SK-N-MC (cell line): ENCODE measurements at regions not wholly inside any gene's neighbourhood (a gene's known extent, or its start where the extent isn't known, plus 50 kb on each side); places are given as distances from the start of the nearest gene placed in this dataset.

ENCODE experiments used
- DNase-seq: peaks from one replicate; pipeline ENCODE4 v3.0.0-alpha.2; 2011; ENCODE audit warnings: low read depth, low spot score
- H3K27ac ChIP-seq: fragments of 200-600 bp; sonication (generic); 2 replicates; pipeline ENCODE4 v1.5.1; 2016; ENCODE audit warnings: mixed run types
- H3K36me3 ChIP-seq: fragments of 200-600 bp; sonication (generic); 2 replicates; pipeline ENCODE4 v1.6.1; 2017; ENCODE audit warnings: antibody characterized with exemption, low read length, mixed read lengths; ENCODE audit not compliant: insufficient read depth
- H3K4me3 ChIP-seq: fragments of 200-600 bp; sonication (generic); 2 replicates; pipeline ENCODE4 v1.5.1; 2016
- H3K9ac ChIP-seq: fragments of 200-600 bp; sonication (generic); 2 replicates; pipeline ENCODE4 v1.8.0; 2017; ENCODE audit warnings: mixed run types, mixed read lengths; ENCODE audit not compliant: insufficient read length
- H3K9me3 ChIP-seq: fragments of 200-600 bp; sonication (generic); 2 replicates; pipeline ENCODE4 v1.6.1; 2017; ENCODE audit warnings: low read depth, mild to moderate bottlenecking, antibody characterized with exemption, low read length, moderate library complexity, mixed read lengths
- EZH2 ChIP-seq: fragments of 200-600 bp; sonication (generic); IDR thresholded peaks from one replicate; pipeline ENCODE4 v1.6.1; 2017; ENCODE audit warnings: antibody characterized with exemption
- FOXP2 ChIP-seq: optimal IDR thresholded peaks from 2 replicates; pipeline ENCODE3; 2011; ENCODE audit warnings: mild to moderate bottlenecking, moderate library complexity; ENCODE audit not compliant: insufficient read depth; ENCODE audit errors: extremely low read length, control extremely low read depth
- POLR2AphosphoS5 ChIP-seq: IDR thresholded peaks from 2 replicates; pipeline ENCODE4 v1.6.1; 2012; ENCODE audit warnings: mild to moderate bottlenecking, low read depth, low read length, borderline replicate concordance

DNA sequence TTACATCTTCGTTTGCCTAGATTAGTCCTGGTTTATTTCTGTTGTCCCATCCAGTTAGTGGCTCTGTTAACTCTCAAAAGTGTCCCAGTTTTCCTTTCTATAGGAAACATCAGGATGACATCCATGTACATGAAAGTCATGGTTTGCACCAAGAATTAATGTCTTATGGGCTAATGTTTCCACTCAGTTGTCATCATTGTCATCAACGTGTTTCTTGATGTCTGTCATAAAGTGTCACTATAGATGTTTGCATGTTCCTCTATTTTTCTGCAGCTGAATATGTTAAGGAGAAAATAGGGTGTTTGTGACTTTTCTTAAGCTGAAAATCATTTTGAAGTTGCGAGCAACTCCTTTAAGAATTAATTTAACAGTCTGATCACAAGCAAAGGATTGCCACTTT is 567.0 kb downstream of the TMEM114 start:
- DNase-seq: no peak
- Histone ChIP-seq H3K36me3 (no peaks in the 10 kb centered on the region), H3K9me3 (no peaks in the 10 kb centered on the region), H3K9ac (no peak overlapping the region), H3K27ac (no peak overlapping the region), H3K4me3 (no peak overlapping the region)
- TF ChIP-seq POLR2AphosphoS5: no peak
- no peak for TF ChIP-seq FOXP2
- TF ChIP-seq EZH2: no peak

DNA sequence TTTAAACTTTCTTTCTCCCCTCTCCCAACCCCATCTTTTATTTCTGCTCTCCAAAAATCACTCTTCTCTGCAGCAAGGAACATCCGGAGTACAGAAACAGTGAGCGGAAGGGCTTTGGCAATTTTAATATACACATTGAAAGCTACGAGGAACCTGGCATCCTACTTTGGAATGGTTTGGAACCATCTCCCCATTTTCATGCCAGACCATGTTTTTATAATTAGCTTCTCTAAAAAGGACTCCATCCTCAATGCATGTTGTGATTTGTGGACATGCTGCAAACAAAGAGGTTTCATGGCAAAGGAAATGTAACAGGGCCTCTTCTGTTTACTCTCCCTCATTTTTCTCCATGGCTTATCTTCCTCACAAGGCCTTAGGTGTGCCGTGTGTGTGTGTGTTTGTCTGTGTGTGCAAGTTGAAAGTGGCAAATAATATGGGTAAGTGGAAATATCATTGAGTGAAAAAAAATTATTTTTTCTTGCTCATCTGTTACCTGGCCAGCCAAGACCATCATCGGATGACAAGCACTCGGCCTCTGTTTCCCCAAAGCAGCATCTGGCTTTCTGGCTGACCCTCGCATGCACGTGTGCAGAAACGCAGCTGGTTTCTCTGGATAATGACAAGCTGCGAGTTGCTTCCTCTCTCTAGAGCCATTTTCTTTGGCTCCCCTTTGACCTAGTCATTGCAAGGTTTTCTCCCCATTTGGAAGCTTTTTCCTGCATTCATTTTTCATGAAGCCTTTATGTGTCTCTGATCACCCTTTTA is 585.0 kb downstream of the TMEM114 start:
- TF ChIP-seq POLR2AphosphoS5 (no peak), EZH2 (no peak), FOXP2 (no peak)
- Histone ChIP-seq H3K36me3 (no peaks in the 10 kb centered on the region), H3K9ac (no peak overlapping the region), H3K27ac (no peak overlapping the region), H3K9me3 (no peaks in the 10 kb centered on the region), H3K4me3 (no peak overlapping the region)
- no peak for DNase-seq

DNA sequence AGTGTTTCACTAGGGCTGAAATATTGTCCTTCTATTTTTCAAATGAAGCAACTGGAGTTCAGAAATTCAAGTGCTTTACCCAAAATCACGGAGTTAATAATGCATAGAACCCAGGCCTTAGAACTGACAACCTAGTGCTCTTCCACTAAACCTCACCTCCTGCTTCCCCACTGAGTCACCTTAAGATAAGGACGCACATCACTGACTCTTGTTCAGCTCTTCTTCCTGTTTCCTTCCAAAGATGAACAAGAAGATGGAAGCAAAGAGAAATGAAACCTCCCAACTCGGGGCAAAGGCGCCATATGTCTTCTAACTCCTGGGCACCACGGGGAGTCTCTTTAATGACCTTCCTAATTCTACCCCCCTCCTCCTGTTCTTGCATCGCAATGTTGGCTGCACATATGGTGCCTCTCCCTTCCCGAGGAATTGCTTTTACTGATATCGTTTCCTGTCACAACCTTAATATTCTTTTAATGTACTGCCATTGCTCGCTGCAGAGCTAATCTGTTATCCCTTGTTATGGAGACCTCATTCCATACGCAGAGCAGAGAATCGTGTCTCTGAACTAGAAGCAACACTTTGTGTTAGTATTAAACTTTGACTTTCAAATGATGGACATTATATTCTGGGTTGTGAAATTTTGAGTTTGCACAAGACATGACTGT is 591.4 kb downstream of the TMEM114 start:
- H3K4me3 ChIP-seq: no peak overlapping the region
- TF ChIP-seq EZH2 (no peak), POLR2AphosphoS5 (no peak), FOXP2 (no peak)
- H3K36me3 ChIP-seq: no peaks in the 10 kb centered on the region
- no peak for DNase-seq
- no peak overlapping the region for H3K9ac ChIP-seq
- no peak overlapping the region for H3K27ac ChIP-seq
- H3K9me3 ChIP-seq: no peaks in the 10 kb centered on the region

DNA sequence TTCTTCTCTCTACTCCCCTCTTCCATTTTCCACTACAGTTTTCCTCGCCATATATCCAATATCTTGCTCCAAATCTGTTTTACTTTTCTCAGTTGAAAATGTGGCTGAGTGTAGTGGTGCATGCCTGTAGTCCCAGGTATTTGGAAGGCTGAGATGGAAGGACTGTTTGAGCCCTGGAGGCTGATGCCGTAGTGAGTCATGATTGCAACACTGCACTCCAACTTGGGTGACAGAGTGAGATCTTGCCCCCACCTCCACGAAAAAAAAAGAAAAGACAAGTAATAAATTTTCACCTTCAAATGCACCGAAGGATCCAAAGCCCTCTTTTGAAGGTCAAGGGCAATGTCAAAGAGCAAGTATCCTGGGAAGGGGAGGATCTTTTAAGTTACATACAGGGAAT is 592.3 kb downstream of the TMEM114 start:
- Histone ChIP-seq H3K9ac (no peak overlapping the region), H3K4me3 (no peak overlapping the region), H3K9me3 (no peaks in the 10 kb centered on the region), H3K36me3 (no peaks in the 10 kb centered on the region), H3K27ac (no peak overlapping the region)
- no peak for TF ChIP-seq EZH2
- TF ChIP-seq FOXP2: no peak
- no peak for TF ChIP-seq POLR2AphosphoS5
- no peak for DNase-seq

DNA sequence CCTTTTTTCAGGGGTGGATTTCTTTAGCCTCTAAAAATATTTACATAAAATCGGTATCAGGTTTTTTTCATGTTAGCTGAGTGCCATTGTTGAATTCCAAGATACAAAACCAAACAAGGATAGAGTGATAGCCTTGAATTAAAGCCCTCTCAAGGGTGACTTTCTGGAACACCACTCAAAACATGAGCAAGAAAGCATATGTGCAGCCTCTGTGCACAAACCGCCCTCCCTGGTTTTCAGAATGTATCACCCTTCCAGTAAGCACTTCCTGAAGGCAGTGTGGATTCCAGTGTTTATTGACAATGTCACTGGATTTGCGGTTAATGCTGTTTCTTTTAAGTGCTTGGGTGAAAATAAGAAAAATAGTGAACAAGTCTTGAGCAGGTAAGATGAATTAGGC is 597.7 kb downstream of the TMEM114 start:
- Histone ChIP-seq H3K27ac (no peak overlapping the region), H3K9ac (no peak overlapping the region), H3K9me3 (no peaks in the 10 kb centered on the region), H3K36me3 (no peaks in the 10 kb centered on the region), H3K4me3 (no peak overlapping the region)
- TF ChIP-seq FOXP2 (no peak), POLR2AphosphoS5 (no peak), EZH2 (no peak)
- no peak for DNase-seq

DNA sequence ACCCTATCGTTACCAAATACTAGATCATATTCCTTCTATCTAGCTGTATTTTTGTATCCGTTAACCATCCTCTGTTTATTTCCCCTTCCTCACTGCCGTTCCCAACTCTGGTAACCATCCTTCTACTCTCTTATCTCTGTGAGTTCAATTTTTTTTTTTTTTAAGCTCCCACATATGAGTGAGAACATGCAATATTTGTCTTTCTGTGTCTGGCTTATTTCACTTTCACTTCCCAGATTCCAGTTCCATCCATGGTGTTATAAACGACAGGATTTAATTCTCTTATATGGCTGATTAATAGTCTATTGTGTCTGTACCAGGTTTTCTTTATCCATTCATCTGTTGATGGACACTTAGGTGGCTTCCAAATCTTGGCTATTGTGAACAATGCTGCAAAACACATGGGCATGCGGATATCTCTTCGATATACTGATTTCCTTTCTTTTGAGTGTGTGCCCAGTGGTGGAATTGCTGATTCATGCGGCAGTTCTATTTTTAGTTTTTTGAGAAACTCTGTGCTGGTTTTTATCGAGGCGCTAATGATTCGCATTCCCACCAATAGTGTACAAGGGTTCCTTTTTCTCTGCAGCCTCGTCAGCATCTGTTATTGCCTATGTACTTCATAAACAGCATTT is 599.6 kb downstream of the TMEM114 start:
- H3K36me3 ChIP-seq: no peaks in the 10 kb centered on the region
- H3K27ac ChIP-seq: no peak overlapping the region
- no peak for TF ChIP-seq POLR2AphosphoS5
- H3K9ac ChIP-seq: no peak overlapping the region
- no peaks in the 10 kb centered on the region for H3K9me3 ChIP-seq
- no peak overlapping the region for H3K4me3 ChIP-seq
- DNase-seq: no peak

DNA sequence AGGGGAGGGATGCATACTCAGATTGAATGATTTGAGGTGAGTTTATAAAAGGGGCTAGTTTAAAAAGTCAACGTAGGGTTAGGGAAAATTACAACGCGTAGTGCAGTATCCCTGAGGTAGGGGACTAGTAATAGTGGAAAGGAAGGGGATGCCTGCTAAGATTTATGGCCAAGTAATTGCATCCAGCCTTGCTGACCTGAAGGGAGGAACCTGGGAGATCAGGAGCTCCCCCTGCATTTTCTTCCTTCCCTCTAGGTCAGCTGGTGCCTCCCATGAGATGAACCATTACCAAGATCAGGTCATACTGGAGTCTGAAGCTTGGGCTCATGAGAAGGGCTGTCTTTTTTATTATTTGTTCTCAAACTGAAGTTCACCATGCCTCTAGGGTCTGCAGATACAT is 606.6 kb downstream of the TMEM114 start:
- no peak for DNase-seq
- Histone ChIP-seq H3K27ac (no peak overlapping the region), H3K36me3 (no peaks in the 10 kb centered on the region), H3K9ac (no peak overlapping the region), H3K9me3 (no peaks in the 10 kb centered on the region), H3K4me3 (no peak overlapping the region)
- TF ChIP-seq FOXP2: no peak
- TF ChIP-seq POLR2AphosphoS5: no peak

DNA sequence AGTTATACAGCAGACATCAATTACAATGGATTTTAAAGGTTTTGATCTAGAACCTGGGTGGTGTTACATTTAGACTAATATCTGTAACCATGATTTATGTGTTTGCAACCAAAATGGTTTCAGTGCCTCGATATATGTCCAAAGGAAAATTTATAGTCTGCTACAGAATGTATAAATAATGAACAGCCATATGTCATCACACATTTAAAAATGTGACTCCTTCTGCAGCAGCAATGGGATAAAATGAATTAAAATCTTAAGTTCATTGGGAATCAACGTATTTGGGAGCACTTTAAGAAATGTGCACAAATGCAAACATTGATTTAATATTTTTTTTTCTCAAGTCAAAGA is 610.2 kb downstream of the TMEM114 start:
- TF ChIP-seq EZH2: no peak
- no peak for TF ChIP-seq POLR2AphosphoS5
- no peaks in the 10 kb centered on the region for H3K9me3 ChIP-seq
- no peak overlapping the region for H3K27ac ChIP-seq
- H3K36me3 ChIP-seq: no peaks in the 10 kb centered on the region
- H3K9ac ChIP-seq: no peak overlapping the region
- no peak overlapping the region for H3K4me3 ChIP-seq
- DNase-seq: no peak

DNA sequence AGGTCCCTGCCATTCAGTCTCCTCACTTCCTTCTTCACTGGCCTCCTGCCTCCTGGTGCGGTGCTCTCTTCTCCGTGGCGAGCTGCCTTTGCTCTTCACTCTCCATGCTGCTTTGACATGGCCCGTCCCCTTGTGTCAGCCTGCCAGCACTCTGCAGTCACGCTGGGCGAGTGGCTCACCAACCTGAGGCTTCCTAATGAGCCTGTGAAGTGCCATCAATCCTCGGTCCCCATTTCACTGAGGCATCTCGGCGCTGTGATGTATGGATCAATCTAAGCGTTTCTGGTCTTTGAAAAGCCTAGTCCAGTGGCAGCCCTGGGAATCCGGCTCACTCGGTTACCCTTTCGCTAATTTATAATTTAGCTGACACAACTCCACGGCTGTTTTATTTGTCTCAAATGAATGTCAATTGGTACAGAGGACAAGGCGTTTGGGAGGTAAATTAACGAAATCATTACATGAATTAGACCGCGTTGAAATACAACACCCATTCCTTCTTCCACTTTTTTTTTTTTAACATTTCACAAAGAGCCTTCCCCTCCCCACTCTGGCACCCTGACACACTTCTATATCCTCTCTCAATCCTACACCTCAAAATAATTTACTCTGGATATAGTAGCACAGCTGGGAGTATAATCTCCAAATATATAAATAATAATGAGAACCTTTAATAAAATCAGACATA is 610.7 kb downstream of the TMEM114 start:
- TF ChIP-seq POLR2AphosphoS5: no peak
- Histone ChIP-seq H3K27ac (no peak overlapping the region), H3K4me3 (no peak overlapping the region), H3K9me3 (no peaks in the 10 kb centered on the region), H3K9ac (no peak overlapping the region), H3K36me3 (no peaks in the 10 kb centered on the region)
- DNase-seq: no peak
